Fibroblast of lung (primary cell): ENCODE measurements at regions not wholly inside any gene's neighbourhood (a gene's known extent, or its start where the extent isn't known, plus 50 kb on each side); places are given as distances from the start of the nearest gene placed in this dataset.

Source experiments
- EZH2 ChIP-seq: IDR thresholded peaks from 2 replicates; pipeline ENCODE4 v1.5.1; 2012; ENCODE audit warnings: low read length, control low read depth, mild to moderate bottlenecking; ENCODE audit errors: missing control alignments
- TF ChIP-seq, protein P1 (sequence below), 2 donors: IDR thresholded peaks in 1 of 2; conservative IDR thresholded peaks in 1 of 2; 1 replicate in 1 of 2; 2 replicates in 1 of 2; pipeline ENCODE4 v1.5.1; 2011 to 2012; ENCODE audit warnings: low read length in 2 of 2, control low read depth in 1 of 2, inconsistent platforms in 1 of 2, low read depth in 1 of 2, mild to moderate bottlenecking in 1 of 2

DNA sequence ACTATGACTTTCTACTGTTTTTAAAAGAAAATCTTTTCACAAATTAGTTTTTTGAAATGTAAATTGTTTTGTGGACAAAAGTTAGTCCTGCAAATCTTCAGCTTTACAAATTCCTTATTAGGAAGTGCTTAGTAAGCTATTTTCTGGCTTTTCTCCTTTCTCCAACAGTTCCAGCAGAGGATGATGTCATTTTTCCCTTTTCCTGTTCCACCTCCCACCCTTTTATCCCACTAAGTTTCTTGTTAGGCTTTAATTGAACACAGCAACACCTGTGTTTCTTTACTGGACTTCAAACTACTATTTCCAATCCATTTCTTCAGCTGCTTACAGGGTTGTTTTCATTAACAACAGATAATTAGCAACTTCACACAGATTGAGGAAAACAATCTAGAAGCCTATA, 389.2 kb downstream of the NDFIP2 start:
- TF ChIP-seq EZH2 = no peak
- TF ChIP-seq, protein P1, sequence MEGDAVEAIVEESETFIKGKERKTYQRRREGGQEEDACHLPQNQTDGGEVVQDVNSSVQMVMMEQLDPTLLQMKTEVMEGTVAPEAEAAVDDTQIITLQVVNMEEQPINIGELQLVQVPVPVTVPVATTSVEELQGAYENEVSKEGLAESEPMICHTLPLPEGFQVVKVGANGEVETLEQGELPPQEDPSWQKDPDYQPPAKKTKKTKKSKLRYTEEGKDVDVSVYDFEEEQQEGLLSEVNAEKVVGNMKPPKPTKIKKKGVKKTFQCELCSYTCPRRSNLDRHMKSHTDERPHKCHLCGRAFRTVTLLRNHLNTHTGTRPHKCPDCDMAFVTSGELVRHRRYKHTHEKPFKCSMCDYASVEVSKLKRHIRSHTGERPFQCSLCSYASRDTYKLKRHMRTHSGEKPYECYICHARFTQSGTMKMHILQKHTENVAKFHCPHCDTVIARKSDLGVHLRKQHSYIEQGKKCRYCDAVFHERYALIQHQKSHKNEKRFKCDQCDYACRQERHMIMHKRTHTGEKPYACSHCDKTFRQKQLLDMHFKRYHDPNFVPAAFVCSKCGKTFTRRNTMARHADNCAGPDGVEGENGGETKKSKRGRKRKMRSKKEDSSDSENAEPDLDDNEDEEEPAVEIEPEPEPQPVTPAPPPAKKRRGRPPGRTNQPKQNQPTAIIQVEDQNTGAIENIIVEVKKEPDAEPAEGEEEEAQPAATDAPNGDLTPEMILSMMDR (conservative IDR thresholded peaks at IDR 0.05 in 1 of 2, IDR thresholded peaks at IDR 0.05 in 1 of 2; ENCODE audit: low read depth in 1 of 2, low read length in 2 of 2) = no peak
